KMS-11 (cell line): ENCODE measurements at regions not wholly inside any gene's neighbourhood (a gene's known extent, or its start where the extent isn't known, plus 50 kb on each side); places are given as distances from the start of the nearest gene placed in this dataset.

ENCODE experiments used
- H2AFZ ChIP-seq: fragments of 200-600 bp; sonication (generic); 2 replicates; pipeline ENCODE4 v1.6.1; 2016; ENCODE audit warnings: antibody characterized with exemption, mixed run types, low read depth
- H3K27ac ChIP-seq: fragments of 200-600 bp; sonication (generic); 2 replicates; pipeline ENCODE4 v1.6.1; 2016; ENCODE audit warnings: mild to moderate bottlenecking, mixed run types
- H3K27me3 ChIP-seq: fragments of 200-600 bp; sonication (generic); 2 replicates; pipeline ENCODE4 v1.6.1; 2017; ENCODE audit warnings: mild to moderate bottlenecking, low read depth, mixed run types, moderate library complexity; ENCODE audit not compliant: insufficient read depth
- H3K36me3 ChIP-seq: fragments of 200-600 bp; sonication (generic); 2 replicates; pipeline ENCODE4 v1.6.1; 2017; ENCODE audit warnings: mild to moderate bottlenecking, mixed run types; ENCODE audit not compliant: insufficient read depth
- H3K4me1 ChIP-seq: fragments of 200-600 bp; sonication (generic); 2 replicates; pipeline ENCODE4 v1.6.1; 2016; ENCODE audit warnings: mild to moderate bottlenecking, low read depth, mixed run types; ENCODE audit not compliant: poor library complexity, severe bottlenecking
- H3K4me2 ChIP-seq: fragments of 200-600 bp; sonication (generic); 2 replicates; pipeline ENCODE4 v1.7.0; 2016; ENCODE audit warnings: mild to moderate bottlenecking, mixed run types
- H3K4me3 ChIP-seq: fragments of 200-600 bp; sonication (generic); IDR thresholded peaks from 2 replicates; pipeline ENCODE4 v1.6.1; 2017; ENCODE audit warnings: low read depth, low read length, mixed read lengths; ENCODE audit not compliant: insufficient read depth
- H3K79me2 ChIP-seq: fragments of 200-600 bp; sonication (generic); 2 replicates; pipeline ENCODE4 v1.6.1; 2016; ENCODE audit warnings: low read depth, mixed run types; ENCODE audit not compliant: insufficient read depth
- H3K9ac ChIP-seq: fragments of 200-600 bp; sonication (generic); 2 replicates; pipeline ENCODE4 v1.6.1; 2016; ENCODE audit warnings: mild to moderate bottlenecking, mixed run types
- H4K20me1 ChIP-seq: fragments of 200-600 bp; sonication (generic); 2 replicates; pipeline ENCODE4 v1.6.1; 2016; ENCODE audit warnings: mild to moderate bottlenecking, mixed run types; ENCODE audit not compliant: insufficient read depth
- TF ChIP-seq, protein P1 (sequence below): fragments of 200-600 bp; sonication (generic); conservative IDR thresholded peaks from 2 replicates; pipeline ENCODE4 v1.6.1; 2017; ENCODE audit warnings: low read depth, mild to moderate bottlenecking, antibody characterized with exemption, low read length, moderate library complexity, mixed read lengths

DNA sequence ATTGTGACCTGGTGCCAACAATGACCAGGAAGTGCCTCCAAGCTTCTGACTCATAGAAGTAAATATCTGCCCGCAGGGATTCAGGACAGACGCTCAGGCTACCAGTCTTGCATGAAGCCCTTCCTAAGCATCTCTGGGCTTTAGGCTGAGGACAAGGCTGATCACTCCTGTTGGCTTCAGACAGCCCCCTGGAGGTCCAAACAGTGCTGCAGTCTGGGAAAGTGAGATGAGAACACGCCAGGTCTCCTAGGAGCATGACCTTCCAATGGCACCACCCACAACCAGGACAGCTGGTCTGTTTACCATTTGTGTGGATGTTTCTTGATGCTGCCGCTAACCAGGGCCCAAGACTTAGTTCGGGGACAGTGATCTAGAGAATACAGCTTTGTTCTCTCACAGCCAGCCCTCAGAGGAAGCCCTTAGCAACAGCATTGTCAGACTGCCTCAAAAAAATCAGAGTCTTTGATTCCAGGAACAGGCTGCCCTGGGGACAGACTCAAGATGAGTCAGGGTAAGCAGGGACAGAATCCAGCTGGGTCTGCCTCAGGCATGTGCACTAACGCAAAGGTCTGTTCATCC lies 111.2 kb downstream of the ZNF280B start:
- TF ChIP-seq, protein P1, sequence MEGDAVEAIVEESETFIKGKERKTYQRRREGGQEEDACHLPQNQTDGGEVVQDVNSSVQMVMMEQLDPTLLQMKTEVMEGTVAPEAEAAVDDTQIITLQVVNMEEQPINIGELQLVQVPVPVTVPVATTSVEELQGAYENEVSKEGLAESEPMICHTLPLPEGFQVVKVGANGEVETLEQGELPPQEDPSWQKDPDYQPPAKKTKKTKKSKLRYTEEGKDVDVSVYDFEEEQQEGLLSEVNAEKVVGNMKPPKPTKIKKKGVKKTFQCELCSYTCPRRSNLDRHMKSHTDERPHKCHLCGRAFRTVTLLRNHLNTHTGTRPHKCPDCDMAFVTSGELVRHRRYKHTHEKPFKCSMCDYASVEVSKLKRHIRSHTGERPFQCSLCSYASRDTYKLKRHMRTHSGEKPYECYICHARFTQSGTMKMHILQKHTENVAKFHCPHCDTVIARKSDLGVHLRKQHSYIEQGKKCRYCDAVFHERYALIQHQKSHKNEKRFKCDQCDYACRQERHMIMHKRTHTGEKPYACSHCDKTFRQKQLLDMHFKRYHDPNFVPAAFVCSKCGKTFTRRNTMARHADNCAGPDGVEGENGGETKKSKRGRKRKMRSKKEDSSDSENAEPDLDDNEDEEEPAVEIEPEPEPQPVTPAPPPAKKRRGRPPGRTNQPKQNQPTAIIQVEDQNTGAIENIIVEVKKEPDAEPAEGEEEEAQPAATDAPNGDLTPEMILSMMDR, result no peak
- no peaks in the 10 kb centered on the region for H3K79me2 ChIP-seq
- no peak overlapping the region for H2AFZ ChIP-seq
- no peak overlapping the region for H3K9ac ChIP-seq
- H3K36me3 ChIP-seq, result no peaks in the 10 kb centered on the region
- no peaks in the 10 kb centered on the region for H3K4me1 ChIP-seq
- no peaks in the 10 kb centered on the region for H4K20me1 ChIP-seq
- H3K4me3 ChIP-seq, result no peak overlapping the region
- no peak overlapping the region for H3K4me2 ChIP-seq
- no peaks in the 10 kb centered on the region for H3K27me3 ChIP-seq
- H3K27ac ChIP-seq, result no peak overlapping the region

DNA sequence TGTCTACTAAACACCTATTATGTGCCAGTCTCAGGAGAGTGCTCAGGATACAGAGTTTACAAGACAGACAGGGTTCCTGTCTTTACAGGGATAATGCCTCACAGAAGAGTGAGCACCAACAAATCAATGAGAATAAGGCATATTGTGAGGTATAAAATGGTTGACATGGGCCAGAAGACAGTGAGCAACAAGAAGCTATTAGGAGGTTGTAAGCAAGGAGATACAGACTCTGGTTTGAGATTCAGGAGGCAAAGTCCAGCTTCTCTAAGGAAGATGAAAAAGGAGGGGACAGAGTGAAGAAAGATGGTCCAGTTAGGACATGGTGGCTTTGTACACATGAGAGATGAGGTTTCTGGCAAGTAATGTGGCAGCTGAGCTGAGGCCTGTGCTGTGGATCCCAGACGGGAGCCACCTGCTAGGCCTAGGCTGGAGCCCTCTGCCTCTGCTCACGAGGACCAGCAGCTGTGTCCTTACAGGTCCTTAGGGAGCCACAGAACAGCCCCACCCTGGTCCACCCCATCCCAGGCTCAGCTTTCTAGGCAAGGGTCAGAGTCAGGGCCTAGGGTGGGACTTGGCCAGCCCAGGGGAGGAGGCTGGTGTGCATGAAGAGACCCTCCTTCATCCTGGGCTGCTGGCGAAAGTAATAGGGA lies 110.5 kb downstream of the ZNF280B start:
- no peak overlapping the region for H3K4me2 ChIP-seq
- no peaks in the 10 kb centered on the region for H4K20me1 ChIP-seq
- no peak overlapping the region for H3K4me3 ChIP-seq
- H2AFZ ChIP-seq, result no peak overlapping the region
- no peaks in the 10 kb centered on the region for H3K36me3 ChIP-seq
- no peak overlapping the region for H3K27ac ChIP-seq
- no peak overlapping the region for H3K9ac ChIP-seq
- no peaks in the 10 kb centered on the region for H3K79me2 ChIP-seq
- no peaks in the 10 kb centered on the region for H3K4me1 ChIP-seq
- TF ChIP-seq, protein P1, result no peak
- H3K27me3 ChIP-seq, result no peaks in the 10 kb centered on the region

DNA sequence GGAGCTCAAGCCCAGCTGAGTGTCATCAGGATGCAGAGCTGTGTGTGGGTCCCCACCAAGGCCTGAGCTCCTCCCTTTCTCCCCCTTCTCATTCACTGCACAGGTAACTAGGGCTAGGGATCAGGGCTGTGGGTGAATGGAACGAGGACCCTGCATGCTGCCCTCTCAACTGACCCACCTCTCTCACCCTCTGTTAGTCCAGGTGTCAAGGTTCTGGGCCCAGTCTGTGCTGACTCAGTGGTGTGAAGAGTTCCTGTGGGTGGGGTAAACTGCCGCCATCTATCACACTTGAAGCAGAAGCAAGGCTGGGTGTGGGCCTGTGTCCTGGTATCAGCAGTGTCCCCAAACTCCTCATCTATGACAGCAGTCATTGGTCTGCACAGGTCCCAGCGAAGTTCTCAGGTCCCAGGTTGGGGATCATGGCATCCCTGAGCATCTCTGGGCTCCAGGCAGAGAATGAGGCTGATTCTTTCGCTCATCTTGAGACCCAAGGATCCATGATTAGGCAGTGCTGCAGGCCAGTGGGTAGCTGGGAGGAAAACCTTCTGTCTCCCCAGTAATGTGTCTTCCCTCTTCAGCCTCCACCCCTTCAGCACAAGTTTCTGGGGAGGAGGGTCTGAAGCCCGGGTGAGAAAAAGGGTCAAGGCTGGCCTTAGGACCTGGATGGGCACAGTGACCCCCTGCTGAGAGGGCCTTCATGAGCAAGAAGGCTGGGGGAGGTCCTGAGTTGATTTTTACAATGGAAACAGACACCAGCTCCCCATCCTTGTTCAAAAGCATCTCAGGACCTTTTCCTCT lies 109.8 kb downstream of the ZNF280B start:
- Histone ChIP-seq H3K27ac (no peak overlapping the region), H3K4me2 (no peak overlapping the region), H3K27me3 (no peaks in the 10 kb centered on the region)

DNA sequence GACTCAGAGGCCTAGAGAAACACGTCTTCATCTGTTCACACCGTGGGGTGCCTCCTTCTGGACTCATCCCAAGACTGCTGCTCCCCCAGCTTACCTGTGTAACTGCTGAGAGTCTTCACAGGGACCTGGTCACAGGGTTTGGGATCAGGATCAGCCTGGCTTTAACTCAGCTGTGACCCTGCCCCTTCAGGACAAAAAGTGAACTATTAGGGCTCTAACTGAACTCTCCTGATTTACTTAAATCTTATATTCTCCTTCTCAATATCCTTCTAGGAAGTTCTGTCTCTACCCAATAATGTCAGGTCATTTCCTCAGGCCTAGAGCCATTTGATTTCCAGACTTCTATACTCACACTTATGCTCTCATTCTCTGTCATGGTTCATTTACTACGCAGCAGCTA lies 108.4 kb downstream of the ZNF280B start:
- TF ChIP-seq, protein P1, result no peak
- Histone ChIP-seq H2AFZ (no peak overlapping the region), H4K20me1 (no peaks in the 10 kb centered on the region), H3K4me3 (no peak overlapping the region), H3K36me3 (no peaks in the 10 kb centered on the region), H3K27ac (no peak overlapping the region), H3K4me2 (no peak overlapping the region), H3K9ac (no peak overlapping the region), H3K4me1 (no peaks in the 10 kb centered on the region), H3K27me3 (no peaks in the 10 kb centered on the region), H3K79me2 (no peaks in the 10 kb centered on the region)

More for the DNA sequence above, 109.8 kb downstream of the ZNF280B start:
- Histone ChIP-seq H4K20me1 (no peaks in the 10 kb centered on the region), H3K36me3 (no peaks in the 10 kb centered on the region), H3K4me1 (no peaks in the 10 kb centered on the region), H3K9ac (no peak overlapping the region), H3K79me2 (no peaks in the 10 kb centered on the region), H2AFZ (no peak overlapping the region), H3K4me3 (no peak overlapping the region)
- TF ChIP-seq, protein P1, result no peak
